HCT116 (cell line): ENCODE measurements at regions not wholly inside any gene's neighbourhood (a gene's known extent, or its start where the extent isn't known, plus 50 kb on each side); places are given as distances from the start of the nearest gene placed in this dataset.

Source experiments
- ATAC-seq: fragments of 200-7000 bp; cut with Tn5 transposase; 2 replicates; pipeline ENCODE4 v1.9.1; 2020; ENCODE audit warnings: mild to moderate bottlenecking, moderate library complexity
- BruUV-seq: library from RNA; stranded (reverse); fragments of 400-500 nt; replicated peaks from 2 replicates; lab custom pipeline; 2021; lab: Mats Ljungman, UMichigan
- CTCF ChIA-PET: fragments of 300-600 bp; sonication (Branson Sonifier 250); formaldehyde crosslinking; loops from one replicate; lab custom pipeline; 2021; ENCODE audit warnings: antibody characterized with exemption; lab: Charles Lee
- POLR2A ChIA-PET: fragments of 300-600, 350-600 bp; sonication (Branson Sonifier 250); formaldehyde crosslinking; loops from one replicate; lab custom pipeline; 2021; ENCODE audit warnings: antibody characterized with exemption; lab: Charles Lee
- RAD21 ChIA-PET, 2 experiments: fragments of 300-600 bp; sonication (Branson Sonifier 250); formaldehyde crosslinking; loops; one replicate each; lab custom pipeline; 2023; ENCODE audit warnings: low total read pairs in 2 of 2; ENCODE audit not compliant: uncharacterized antibody in 2 of 2, unreplicated experiment in 2 of 2, low non-redundant PET in 1 of 2; lab: Charles Lee
- DNase-seq: peaks from one replicate; pipeline ENCODE4 v3.0.0-alpha.2; 2010; ENCODE audit warnings: low read depth, low spot score
- H2AFZ ChIP-seq: fragments of 200-600 bp; shearing (Covaris generic), sonication (generic); 2 replicates; pipeline ENCODE4 v1.6.1; 2017; ENCODE audit warnings: low read depth, mixed run types, mixed read lengths, antibody characterized with exemption, low read length; ENCODE audit not compliant: poor library complexity, severe bottlenecking
- H3K27ac ChIP-seq: 2 replicates; pipeline ENCODE4 v1.5.1; 2012; ENCODE audit warnings: low read depth, low read length
- H3K27me3 ChIP-seq: fragments of 200-600 bp; sonication (generic); 2 replicates; pipeline ENCODE4 v1.6.1; 2016; ENCODE audit warnings: mixed run types, low read length, mixed read lengths; ENCODE audit not compliant: insufficient read depth
- H3K36me3 ChIP-seq, 2 experiments: fragments of 200-500 bp in 1 of 2; fragments of 200-600 bp in 1 of 2; sonication (Bioruptor generic) in 1 of 2; sonication (generic) in 1 of 2; 2 replicates each; pipeline versions ENCODE4 v1.5.1 to v1.6.1; 2014 to 2016; ENCODE audit warnings: low read length in 2 of 2, inconsistent platforms in 1 of 2, mixed read lengths in 1 of 2, mixed run types in 1 of 2; ENCODE audit not compliant: insufficient read depth in 2 of 2, control insufficient read depth in 1 of 2
- H3K4me1 ChIP-seq, 2 experiments: fragments of 200-600 bp in 1 of 2; sonication (generic) in 1 of 2; 2 replicates each; pipeline versions ENCODE4 v1.5.1 to v1.6.1; 2012 to 2017; ENCODE audit warnings: low read length in 2 of 2, inconsistent platforms in 1 of 2, mild to moderate bottlenecking in 1 of 2, mixed read lengths in 1 of 2, mixed run types in 1 of 2, moderate library complexity in 1 of 2; ENCODE audit not compliant: insufficient read depth in 2 of 2, control insufficient read depth in 1 of 2
- H3K4me2 ChIP-seq: fragments of 200-600 bp; sonication (generic); 2 replicates; pipeline ENCODE4 v1.6.1; 2017; ENCODE audit warnings: mixed run types, low read length, mixed read lengths
- H3K4me3 ChIP-seq, 2 experiments: fragments of 200-600 bp in 1 of 2; sonication (generic) in 1 of 2; replicated peaks in 1 of 2; 2 replicates each; pipeline ENCODE4 v1.5.1; 2011 to 2016; ENCODE audit warnings: low read length in 2 of 2, control low read depth in 1 of 2, low read depth in 1 of 2, mild to moderate bottlenecking in 1 of 2, mixed read lengths in 1 of 2, mixed run types in 1 of 2
- H3K79me2 ChIP-seq: fragments of 200-600 bp; sonication (generic); 2 replicates; pipeline ENCODE4 v1.6.1; 2017; ENCODE audit warnings: mild to moderate bottlenecking, mixed run types, low read length, moderate library complexity, mixed read lengths; ENCODE audit not compliant: insufficient read depth
- H3K9ac ChIP-seq: fragments of 200-600 bp; sonication (generic); 2 replicates; pipeline ENCODE4 v1.6.1; 2016; ENCODE audit warnings: low read length, mixed read lengths
- H3K9me2 ChIP-seq: fragments of 200-600 bp; sonication (generic), shearing (Covaris generic); 2 replicates; pipeline ENCODE4 v1.6.1; 2017; ENCODE audit warnings: mixed run types, mild to moderate bottlenecking, moderate library complexity; ENCODE audit not compliant: insufficient read depth
- H3K9me3 ChIP-seq, 2 experiments: fragments of 200-500 bp in 1 of 2; fragments of 200-600 bp in 1 of 2; sonication (Bioruptor generic) in 1 of 2; sonication (generic) in 1 of 2; 2 replicates each; pipeline ENCODE4 v1.6.1; 2014 to 2017; ENCODE audit warnings: low read length in 2 of 2, mixed read lengths in 2 of 2, inconsistent platforms in 1 of 2, low read depth in 1 of 2, mild to moderate bottlenecking in 1 of 2, mixed run types in 1 of 2, moderate library complexity in 1 of 2; ENCODE audit not compliant: control insufficient read depth in 1 of 2, insufficient read depth in 1 of 2
- H4K20me1 ChIP-seq: fragments of 200-600 bp; sonication (generic), shearing (Covaris generic); 2 replicates; pipeline ENCODE4 v1.6.1; 2017; ENCODE audit warnings: mixed run types, mild to moderate bottlenecking, moderate library complexity; ENCODE audit not compliant: insufficient read depth
- CBX3 ChIP-seq: IDR thresholded peaks from 2 replicates; pipeline ENCODE4 v1.6.1; 2012; ENCODE audit warnings: low read depth
- CEBPB ChIP-seq: IDR thresholded peaks from 2 replicates; pipeline ENCODE4 v1.6.1; 2012; ENCODE audit warnings: low read depth
- EGR1 ChIP-seq: IDR thresholded peaks from 2 replicates; pipeline ENCODE4 v1.6.1; 2012; ENCODE audit warnings: low read depth
- ELF1 ChIP-seq: IDR thresholded peaks from 2 replicates; pipeline ENCODE4 v1.6.1; 2012; ENCODE audit warnings: low read depth, borderline replicate concordance
- EZH2 ChIP-seq: fragments of 200-600 bp; sonication (generic); IDR thresholded peaks from 2 replicates; pipeline ENCODE4 v1.6.1; 2017; ENCODE audit warnings: antibody characterized with exemption, mixed run types
- JUND ChIP-seq: IDR thresholded peaks from 2 replicates; pipeline ENCODE4 v1.6.1; 2012
- POLR2A ChIP-seq: IDR thresholded peaks from 2 replicates; pipeline ENCODE4 v1.7.0; 2011; ENCODE audit warnings: borderline replicate concordance; ENCODE audit not compliant: insufficient read depth, insufficient read length; ENCODE audit errors: extremely low read depth
- POLR2AphosphoS5 ChIP-seq: IDR thresholded peaks from 2 replicates; pipeline ENCODE4 v1.6.1; 2011; ENCODE audit warnings: mild to moderate bottlenecking, low read depth, low read length, moderate library complexity
- RAD21 ChIP-seq: IDR thresholded peaks from 2 replicates; pipeline ENCODE4 v1.6.1; 2012; ENCODE audit warnings: low read depth, mild to moderate bottlenecking
- REST ChIP-seq: IDR thresholded peaks from 2 replicates; pipeline ENCODE4 v1.6.1; 2012; ENCODE audit warnings: low read depth
- SIN3A ChIP-seq: IDR thresholded peaks from 2 replicates; pipeline ENCODE4 v1.6.1; 2012; ENCODE audit warnings: low read depth
- SP1 ChIP-seq: IDR thresholded peaks from 2 replicates; pipeline ENCODE4 v1.6.1; 2012; ENCODE audit warnings: low read depth
- SRF ChIP-seq: IDR thresholded peaks from 2 replicates; pipeline ENCODE4 v1.6.1; 2012; ENCODE audit warnings: low read depth
- TCF7L2 ChIP-seq: IDR thresholded peaks from 2 replicates; pipeline ENCODE4 v1.7.0; 2011; ENCODE audit warnings: borderline replicate concordance, inconsistent platforms; ENCODE audit not compliant: insufficient read depth, insufficient read length; ENCODE audit errors: extremely low read depth
- YY1 ChIP-seq: IDR thresholded peaks from 2 replicates; pipeline ENCODE4 v1.6.1; 2011; ENCODE audit warnings: low read length, low read depth, moderate library complexity, mild to moderate bottlenecking; ENCODE audit not compliant: insufficient replicate concordance; ENCODE audit errors: extremely low read depth
- ZFX ChIP-seq: fragments of 450-650 bp; IDR thresholded peaks from 2 replicates; pipeline ENCODE4 v1.6.1; 2017
- ZNF274 ChIP-seq: fragments of 200-500 bp; sonication (Bioruptor generic); IDR thresholded peaks from 2 replicates; pipeline ENCODE4 v1.6.1; 2014; ENCODE audit warnings: mild to moderate bottlenecking, low read depth, low read length, inconsistent platforms
- intact Hi-C: fragments of 100-400 bp; cut with micrococcal nuclease; formaldehyde crosslinking; loops from 2 replicates; pipeline ENCODE4 v1.10.0; 2022
- TF ChIP-seq, protein P1 (sequence below): IDR thresholded peaks from 2 replicates; pipeline ENCODE4 v1.6.1; 2012
- TF ChIP-seq, protein P2 (sequence below): IDR thresholded peaks from 2 replicates; pipeline ENCODE4 v1.6.1; 2012

- no peak for TF ChIP-seq SIN3A
- no peak for TF ChIP-seq CEBPB
- no peak for TF ChIP-seq RAD21
- no peak for TF ChIP-seq ZFX
These were observed 75.5 kb upstream of the EDNRB start (continued) for GRCh38 chr13:77994166-77994565.

- Histone ChIP-seq H2AFZ (no peak overlapping the region), H3K79me2 (no peaks in the 10 kb centered on the region), H3K9me3 (no peaks in the 10 kb centered on the region; a peak in 2 of 4 replicates), H3K4me1 (no peaks in the 10 kb centered on the region), H4K20me1 (no peaks in the 10 kb centered on the region), H3K9me2 (no peaks in the 10 kb centered on the region), H3K4me2 (no peak overlapping the region), H3K27me3 (no peaks in the 10 kb centered on the region), H3K9ac (no peak overlapping the region), H3K36me3 (no peaks in the 10 kb centered on the region), H3K27ac (no peak overlapping the region), H3K4me3 (no peak overlapping the region)
- DNase-seq (no peak), ATAC-seq (no peak)
- intact Hi-C loops: no loop called here
- RAD21 ChIA-PET: no interaction called here
- CTCF ChIA-PET: no interaction called here
- BruUV-seq: no TSS peak
- TF ChIP-seq EGR1: no peak
- POLR2A ChIA-PET: no interaction called here
These were observed 72.4 kb upstream of the EDNRB start for GRCh38 chr13:77991003-77991402.

- H3K4me2 ChIP-seq: no peak overlapping the region
- H3K4me1 ChIP-seq: no peaks in the 10 kb centered on the region
- BruUV-seq: no TSS peak
- ChIA-PET RAD21 (no interaction called here), POLR2A (no interaction called here), CTCF (no interaction called here)
- H3K27me3 ChIP-seq: no peaks in the 10 kb centered on the region
- no peaks in the 10 kb centered on the region for H3K9me2 ChIP-seq
- ATAC-seq (no peak), DNase-seq (no peak)
- intact Hi-C loops: no loop called here
- H4K20me1 ChIP-seq: no peaks in the 10 kb centered on the region
- H3K4me3 ChIP-seq: no peak overlapping the region
- no peak overlapping the region for H3K27ac ChIP-seq
- H3K9me3 ChIP-seq: no peaks in the 10 kb centered on the region; a peak in 2 of 4 replicates
- H3K79me2 ChIP-seq: no peaks in the 10 kb centered on the region
- no peaks in the 10 kb centered on the region for H3K36me3 ChIP-seq
- no peak overlapping the region for H3K9ac ChIP-seq
- H2AFZ ChIP-seq: no peak overlapping the region
- no peak for TF ChIP-seq CBX3
- no peak for TF ChIP-seq POLR2A
- no peak for TF ChIP-seq POLR2AphosphoS5
- TF ChIP-seq TCF7L2: no peak
- TF ChIP-seq, protein P1, sequence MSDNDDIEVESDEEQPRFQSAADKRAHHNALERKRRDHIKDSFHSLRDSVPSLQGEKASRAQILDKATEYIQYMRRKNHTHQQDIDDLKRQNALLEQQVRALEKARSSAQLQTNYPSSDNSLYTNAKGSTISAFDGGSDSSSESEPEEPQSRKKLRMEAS: no peak
- no peak for TF ChIP-seq EZH2
- TF ChIP-seq ELF1: no peak
- TF ChIP-seq SP1: no peak
- no peak for TF ChIP-seq REST
- TF ChIP-seq ZNF274: no peak
- no peak for TF ChIP-seq ZFX
- TF ChIP-seq CEBPB: no peak
- TF ChIP-seq, protein P2, sequence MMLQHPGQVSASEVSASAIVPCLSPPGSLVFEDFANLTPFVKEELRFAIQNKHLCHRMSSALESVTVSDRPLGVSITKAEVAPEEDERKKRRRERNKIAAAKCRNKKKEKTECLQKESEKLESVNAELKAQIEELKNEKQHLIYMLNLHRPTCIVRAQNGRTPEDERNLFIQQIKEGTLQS: no peak
- TF ChIP-seq JUND: no peak
- no peak for TF ChIP-seq SIN3A
- TF ChIP-seq YY1: no peak
- TF ChIP-seq SRF: no peak
These were observed 70.7 kb upstream of the EDNRB start for GRCh38 chr13:77989281-77989680.
